ENCODE measurements at regions not wholly inside any gene's neighbourhood (a gene's known extent, or its start where the extent isn't known, plus 50 kb on each side); places are given as distances from the start of the nearest gene placed in this dataset.

DNA sequence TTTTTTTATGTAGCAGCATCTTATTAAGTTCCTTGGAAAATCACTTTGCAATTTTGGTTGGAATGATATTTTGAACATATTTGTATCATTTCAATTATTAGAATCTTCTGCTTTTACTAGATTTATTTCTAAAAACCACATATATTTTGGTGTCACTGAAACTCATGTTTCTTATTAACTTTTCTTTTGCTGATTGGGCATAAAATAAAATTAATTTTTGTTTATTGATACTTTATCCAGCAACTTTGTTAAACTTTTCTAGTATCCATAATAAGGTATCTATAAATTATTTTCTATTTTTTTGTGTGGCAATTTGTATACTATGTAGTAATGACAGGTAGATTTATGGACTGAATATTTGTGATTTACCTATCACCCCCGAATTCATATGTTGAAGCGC is 556.4 kb upstream of the ATXN8OS start (continued):
- TF ChIP-seq, protein P1, sequence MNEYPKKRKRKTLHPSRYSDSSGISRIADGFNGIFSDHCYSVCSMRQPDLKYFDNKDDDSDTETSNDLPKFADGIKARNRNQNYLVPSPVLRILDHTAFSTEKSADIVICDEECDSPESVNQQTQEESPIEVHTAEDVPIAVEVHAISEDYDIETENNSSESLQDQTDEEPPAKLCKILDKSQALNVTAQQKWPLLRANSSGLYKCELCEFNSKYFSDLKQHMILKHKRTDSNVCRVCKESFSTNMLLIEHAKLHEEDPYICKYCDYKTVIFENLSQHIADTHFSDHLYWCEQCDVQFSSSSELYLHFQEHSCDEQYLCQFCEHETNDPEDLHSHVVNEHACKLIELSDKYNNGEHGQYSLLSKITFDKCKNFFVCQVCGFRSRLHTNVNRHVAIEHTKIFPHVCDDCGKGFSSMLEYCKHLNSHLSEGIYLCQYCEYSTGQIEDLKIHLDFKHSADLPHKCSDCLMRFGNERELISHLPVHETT (tag by site-specific recombination; IDR thresholded peaks at IDR 0.05), result no peak

DNA sequence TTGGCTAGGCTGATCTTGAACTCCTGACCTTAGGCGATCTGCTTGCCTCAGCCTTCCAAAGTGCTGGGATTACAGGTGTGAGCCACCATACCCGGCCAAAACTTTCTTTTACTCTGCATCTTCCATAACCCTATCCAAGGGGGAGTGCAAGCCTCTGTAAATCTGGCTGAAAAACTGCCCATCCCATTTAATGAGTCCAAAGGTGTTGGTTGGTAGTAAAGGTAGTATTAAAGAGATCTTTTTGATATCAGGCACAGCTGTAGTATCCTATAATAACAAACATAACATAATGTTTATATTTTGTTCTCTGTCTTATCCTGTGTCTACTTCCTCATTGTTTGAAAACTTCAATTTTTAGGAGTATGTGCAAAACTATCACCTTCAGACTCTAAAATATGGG is 559.8 kb upstream of the ATXN8OS start:
- TF ChIP-seq IKZF3 (tag by site-specific recombination; IDR thresholded peaks at IDR 0.05) (no peak), ZNF112 (tag by site-specific recombination; IDR thresholded peaks at IDR 0.05) (no peak), ZNF133 (tag by site-specific recombination; IDR thresholded peaks at IDR 0.05) (no peak), ZNF214 (tag by site-specific recombination; IDR thresholded peaks at IDR 0.05; ENCODE audit: borderline replicate concordance) (no peak), ZNF175 (tag by site-specific recombination; IDR thresholded peaks at IDR 0.05) (no peak), ZNF785 (tag by site-specific recombination; IDR thresholded peaks at IDR 0.05) (no peak), ZBTB21 (tag by site-specific recombination; IDR thresholded peaks at IDR 0.05) (no peak), SALL2 (tag by site-specific recombination; IDR thresholded peaks at IDR 0.05; ENCODE audit: borderline replicate concordance) (no peak)
- TF ChIP-seq, protein P2, sequence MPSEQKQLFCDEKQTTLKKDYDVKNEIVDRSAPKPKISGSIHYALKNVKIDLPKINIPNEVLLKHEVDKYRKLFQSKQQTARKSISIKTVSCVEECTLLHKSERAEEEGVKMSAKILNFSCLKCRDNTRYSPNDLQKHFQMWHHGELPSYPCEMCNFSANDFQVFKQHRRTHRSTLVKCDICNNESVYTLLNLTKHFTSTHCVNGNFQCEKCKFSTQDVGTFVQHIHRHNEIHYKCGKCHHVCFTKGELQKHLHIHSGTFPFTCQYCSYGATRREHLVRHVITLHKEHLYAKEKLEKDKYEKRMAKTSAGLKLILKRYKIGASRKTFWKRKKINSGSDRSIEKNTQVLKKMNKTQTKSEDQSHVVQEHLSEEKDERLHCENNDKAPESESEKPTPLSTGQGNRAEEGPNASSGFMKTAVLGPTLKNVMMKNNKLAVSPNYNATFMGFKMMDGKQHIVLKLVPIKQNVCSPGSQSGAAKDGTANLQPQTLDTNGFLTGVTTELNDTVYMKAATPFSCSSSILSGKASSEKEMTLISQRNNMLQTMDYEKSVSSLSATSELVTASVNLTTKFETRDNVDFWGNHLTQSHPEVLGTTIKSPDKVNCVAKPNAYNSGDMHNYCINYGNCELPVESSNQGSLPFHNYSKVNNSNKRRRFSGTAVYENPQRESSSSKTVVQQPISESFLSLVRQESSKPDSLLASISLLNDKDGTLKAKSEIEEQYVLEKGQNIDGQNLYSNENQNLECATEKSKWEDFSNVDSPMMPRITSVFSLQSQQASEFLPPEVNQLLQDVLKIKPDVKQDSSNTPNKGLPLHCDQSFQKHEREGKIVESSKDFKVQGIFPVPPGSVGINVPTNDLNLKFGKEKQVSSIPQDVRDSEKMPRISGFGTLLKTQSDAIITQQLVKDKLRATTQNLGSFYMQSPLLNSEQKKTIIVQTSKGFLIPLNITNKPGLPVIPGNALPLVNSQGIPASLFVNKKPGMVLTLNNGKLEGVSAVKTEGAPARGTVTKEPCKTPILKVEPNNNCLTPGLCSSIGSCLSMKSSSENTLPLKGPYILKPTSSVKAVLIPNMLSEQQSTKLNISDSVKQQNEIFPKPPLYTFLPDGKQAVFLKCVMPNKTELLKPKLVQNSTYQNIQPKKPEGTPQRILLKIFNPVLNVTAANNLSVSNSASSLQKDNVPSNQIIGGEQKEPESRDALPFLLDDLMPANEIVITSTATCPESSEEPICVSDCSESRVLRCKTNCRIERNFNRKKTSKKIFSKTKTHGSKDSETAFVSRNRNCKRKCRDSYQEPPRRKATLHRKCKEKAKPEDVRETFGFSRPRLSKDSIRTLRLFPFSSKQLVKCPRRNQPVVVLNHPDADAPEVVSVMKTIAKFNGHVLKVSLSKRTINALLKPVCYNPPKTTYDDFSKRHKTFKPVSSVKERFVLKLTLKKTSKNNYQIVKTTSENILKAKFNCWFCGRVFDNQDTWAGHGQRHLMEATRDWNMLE (tag by site-specific recombination; conservative IDR thresholded peaks at IDR 0.05; ENCODE audit: low read depth), result no peak
- TF ChIP-seq, protein P3, sequence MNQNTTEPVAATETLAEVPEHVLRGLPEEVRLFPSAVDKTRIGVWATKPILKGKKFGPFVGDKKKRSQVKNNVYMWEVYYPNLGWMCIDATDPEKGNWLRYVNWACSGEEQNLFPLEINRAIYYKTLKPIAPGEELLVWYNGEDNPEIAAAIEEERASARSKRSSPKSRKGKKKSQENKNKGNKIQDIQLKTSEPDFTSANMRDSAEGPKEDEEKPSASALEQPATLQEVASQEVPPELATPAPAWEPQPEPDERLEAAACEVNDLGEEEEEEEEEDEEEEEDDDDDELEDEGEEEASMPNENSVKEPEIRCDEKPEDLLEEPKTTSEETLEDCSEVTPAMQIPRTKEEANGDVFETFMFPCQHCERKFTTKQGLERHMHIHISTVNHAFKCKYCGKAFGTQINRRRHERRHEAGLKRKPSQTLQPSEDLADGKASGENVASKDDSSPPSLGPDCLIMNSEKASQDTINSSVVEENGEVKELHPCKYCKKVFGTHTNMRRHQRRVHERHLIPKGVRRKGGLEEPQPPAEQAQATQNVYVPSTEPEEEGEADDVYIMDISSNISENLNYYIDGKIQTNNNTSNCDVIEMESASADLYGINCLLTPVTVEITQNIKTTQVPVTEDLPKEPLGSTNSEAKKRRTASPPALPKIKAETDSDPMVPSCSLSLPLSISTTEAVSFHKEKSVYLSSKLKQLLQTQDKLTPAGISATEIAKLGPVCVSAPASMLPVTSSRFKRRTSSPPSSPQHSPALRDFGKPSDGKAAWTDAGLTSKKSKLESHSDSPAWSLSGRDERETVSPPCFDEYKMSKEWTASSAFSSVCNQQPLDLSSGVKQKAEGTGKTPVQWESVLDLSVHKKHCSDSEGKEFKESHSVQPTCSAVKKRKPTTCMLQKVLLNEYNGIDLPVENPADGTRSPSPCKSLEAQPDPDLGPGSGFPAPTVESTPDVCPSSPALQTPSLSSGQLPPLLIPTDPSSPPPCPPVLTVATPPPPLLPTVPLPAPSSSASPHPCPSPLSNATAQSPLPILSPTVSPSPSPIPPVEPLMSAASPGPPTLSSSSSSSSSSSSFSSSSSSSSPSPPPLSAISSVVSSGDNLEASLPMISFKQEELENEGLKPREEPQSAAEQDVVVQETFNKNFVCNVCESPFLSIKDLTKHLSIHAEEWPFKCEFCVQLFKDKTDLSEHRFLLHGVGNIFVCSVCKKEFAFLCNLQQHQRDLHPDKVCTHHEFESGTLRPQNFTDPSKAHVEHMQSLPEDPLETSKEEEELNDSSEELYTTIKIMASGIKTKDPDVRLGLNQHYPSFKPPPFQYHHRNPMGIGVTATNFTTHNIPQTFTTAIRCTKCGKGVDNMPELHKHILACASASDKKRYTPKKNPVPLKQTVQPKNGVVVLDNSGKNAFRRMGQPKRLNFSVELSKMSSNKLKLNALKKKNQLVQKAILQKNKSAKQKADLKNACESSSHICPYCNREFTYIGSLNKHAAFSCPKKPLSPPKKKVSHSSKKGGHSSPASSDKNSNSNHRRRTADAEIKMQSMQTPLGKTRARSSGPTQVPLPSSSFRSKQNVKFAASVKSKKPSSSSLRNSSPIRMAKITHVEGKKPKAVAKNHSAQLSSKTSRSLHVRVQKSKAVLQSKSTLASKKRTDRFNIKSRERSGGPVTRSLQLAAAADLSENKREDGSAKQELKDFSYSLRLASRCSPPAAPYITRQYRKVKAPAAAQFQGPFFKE (tag by site-specific recombination; IDR thresholded peaks at IDR 0.05; ENCODE audit: borderline replicate concordance), result no peak
- CTCF ChIA-PET, result no interaction called here

DNA sequence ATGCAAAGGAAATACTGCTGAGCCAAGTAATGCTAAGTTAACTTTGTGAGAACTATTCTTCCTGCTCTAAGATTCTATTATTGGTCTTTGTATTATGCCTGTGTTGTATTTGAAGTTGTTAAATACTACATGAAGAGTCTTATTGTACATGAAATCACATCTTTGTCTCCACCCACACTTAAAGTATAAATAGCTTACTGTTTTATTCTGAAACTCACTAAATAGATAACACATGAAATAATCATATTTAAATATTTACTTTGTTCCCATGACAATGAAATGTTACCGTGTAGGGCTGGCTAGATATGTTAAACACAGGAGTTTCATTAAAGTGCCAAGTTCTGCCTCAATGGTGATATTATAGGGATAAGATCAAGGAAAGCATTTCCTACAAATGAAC is 562.1 kb upstream of the ATXN8OS start:
- H3K36me3 ChIP-seq (ENCODE audit: control insufficient read depth in 2 of 2, insufficient read depth in 1 of 2, low read length in 2 of 2), result no peaks in the 10 kb centered on the region
- H3K9me3 ChIP-seq (ENCODE audit: control insufficient read depth, insufficient read depth, low read depth, low read length), result no peaks in the 10 kb centered on the region
- no peak overlapping the region for H3K4me3 ChIP-seq (ENCODE audit: low read depth, low read length)
- no peak for TF ChIP-seq ZNF585B (tag by site-specific recombination; IDR thresholded peaks at IDR 0.05)
- TF ChIP-seq, protein P1 (tag by site-specific recombination; IDR thresholded peaks at IDR 0.05), result no peak
- ChIA-PET CTCF (no interaction called here), POLR2A (no interaction called here)
- H3K4me1 ChIP-seq (ENCODE audit: control insufficient read depth, insufficient read depth, low read length), result no peaks in the 10 kb centered on the region
- no peak overlapping the region for H3K27ac ChIP-seq (ENCODE audit: extremely low read depth, low read depth, low read length)

More for the DNA sequence above, 559.8 kb upstream of the ATXN8OS start:
- Histone ChIP-seq H3K9me3 (ENCODE audit: control insufficient read depth, insufficient read depth, low read depth, low read length) (no peaks in the 10 kb centered on the region), H3K36me3 (ENCODE audit: control insufficient read depth in 2 of 2, insufficient read depth in 1 of 2, low read length in 2 of 2) (no peaks in the 10 kb centered on the region), H3K4me3 (ENCODE audit: low read depth, low read length) (no peak overlapping the region), H3K4me1 (ENCODE audit: control insufficient read depth, insufficient read depth, low read length) (no peaks in the 10 kb centered on the region), H3K27ac (ENCODE audit: extremely low read depth, low read depth, low read length) (no peak overlapping the region)
- POLR2A ChIA-PET, result no interaction called here
